ENCODE measurements at regions not wholly inside any gene's neighbourhood (a gene's known extent, or its start where the extent isn't known, plus 50 kb on each side); places are given as distances from the start of the nearest gene placed in this dataset.
"Not testable (repeated sequence)": the region's sequence is repeated elsewhere in the genome, so short reads cannot be mapped to it uniquely, and the experiment has no call there.

DNA sequence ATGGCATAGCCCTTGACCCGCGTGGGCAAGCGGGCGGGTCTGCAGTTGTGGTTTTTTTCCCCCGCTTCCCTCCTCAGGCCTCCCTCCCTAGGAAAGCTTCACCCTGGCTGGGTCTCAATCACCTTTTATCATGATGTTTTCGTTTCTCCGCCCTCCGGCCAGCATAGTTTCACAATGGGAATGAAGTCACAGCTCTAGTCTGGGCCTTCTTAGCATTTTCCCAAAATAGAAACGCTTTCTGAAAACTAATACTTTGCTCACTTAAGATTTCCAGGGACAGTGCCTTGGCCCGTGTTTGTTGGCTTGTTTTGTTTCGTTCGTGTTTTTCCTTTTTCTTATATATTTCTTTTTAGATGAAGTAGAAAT lies 344.8 kb upstream of the DEFB115 start:
- H3K36me3 ChIP-seq (ENCODE audit: control insufficient read depth in 2 of 4, insufficient read depth in 4 of 4, low read length in 3 of 4); H2BK15ac ChIP-seq (ENCODE audit: low read length); DNase-seq (ENCODE audit: low read depth in 1 of 2, low spot score in 2 of 2); H4K20me1 ChIP-seq (replicated peaks in 1 of 2; ENCODE audit: control insufficient read depth in 1 of 2, insufficient read depth in 2 of 2, low read length in 2 of 2); H2AK5ac ChIP-seq (ENCODE audit: low read depth, low read length); H3K23me2 ChIP-seq (ENCODE audit: low read depth, low read length); H3K9ac ChIP-seq (replicated peaks in 1 of 4; ENCODE audit: extremely low read depth in 1 of 4, low read depth in 3 of 4, low read length in 3 of 4); POLR2A ChIA-PET (ENCODE audit: partially characterized antibody); H3K56ac ChIP-seq (replicated peaks; ENCODE audit: insufficient read length, low read depth, low read length); H2AFZ ChIP-seq (ENCODE audit: low read length); H4K5ac ChIP-seq (ENCODE audit: insufficient read length, low read depth, low read length); H3K4ac ChIP-seq (replicated peaks; ENCODE audit: insufficient read length, low read depth, low read length); CTCF ChIA-PET (ENCODE audit: partially characterized antibody); H2BK5ac ChIP-seq (ENCODE audit: low read depth, low read length); FAIRE-seq; H3K14ac ChIP-seq (ENCODE audit: insufficient read length); H2BK12ac ChIP-seq (ENCODE audit: low read depth, low read length); H3K23ac ChIP-seq (ENCODE audit: insufficient read length); H3K79me1 ChIP-seq (ENCODE audit: low read depth, low read length); H3K79me2 ChIP-seq (ENCODE audit: control insufficient read depth in 1 of 2, insufficient read depth in 2 of 2, low read length in 2 of 2); H3K4me1 ChIP-seq (replicated peaks in 1 of 4; ENCODE audit: control insufficient read depth in 3 of 4, insufficient read depth in 4 of 4, low read length in 3 of 4); H2BK120ac ChIP-seq (replicated peaks; ENCODE audit: low read depth, low read length); H3K27me3 ChIP-seq (replicated peaks in 1 of 4; ENCODE audit: control insufficient read depth in 3 of 4, extremely low read depth in 1 of 4, insufficient read depth in 3 of 4, low read length in 3 of 4); H4K91ac ChIP-seq (replicated peaks; ENCODE audit: insufficient read length, low read length); H2BK20ac ChIP-seq (ENCODE audit: low read length); H3K27ac ChIP-seq (ENCODE audit: low read depth, low read length); H3K18ac ChIP-seq (ENCODE audit: extremely low read depth, low read length): not testable (repeated sequence)
- peak overlapping the region in 1 of 4 experiments; percentile 34; a peak in 1 of 8 replicates for H3K4me3 ChIP-seq (ENCODE audit: extremely low read depth in 1 of 4, insufficient read depth in 2 of 4, low read depth in 3 of 4, low read length in 4 of 4)
- peaks cover 12 to 67% of the 10 kb centered on the region in 2 experiments; a peak in 3 of 4 replicates for H3K9me3 ChIP-seq (ENCODE audit: insufficient read depth in 2 of 2, low read depth in 1 of 2, low read length in 1 of 2)
- peak overlapping the region in 1 of 2 experiments; percentile 70; a peak in 2 of 4 replicates for H3K4me2 ChIP-seq (ENCODE audit: insufficient read depth in 1 of 2, low read depth in 2 of 2, low read length in 2 of 2)
- 88% methylated on average over 7 of the region's 12 CpGs; no CpG with 5 or more reads in 1 of the 2 experiments for WGBS, 2 experiments (ENCODE audit: extremely low coverage in 1 of 2, insufficient coverage in 1 of 2, insufficient read length in 1 of 2, insufficient replicate concordance in 2 of 2, low coverage in 1 of 2, low lambda C conversion rate in 2 of 2, missing lambda C conversion rate in 1 of 2)
- peak overlapping the region; percentile 51; the same call in 1 of the 2 replicates for H4K8ac ChIP-seq (ENCODE audit: extremely low read depth, insufficient read depth, low read length)

DNA sequence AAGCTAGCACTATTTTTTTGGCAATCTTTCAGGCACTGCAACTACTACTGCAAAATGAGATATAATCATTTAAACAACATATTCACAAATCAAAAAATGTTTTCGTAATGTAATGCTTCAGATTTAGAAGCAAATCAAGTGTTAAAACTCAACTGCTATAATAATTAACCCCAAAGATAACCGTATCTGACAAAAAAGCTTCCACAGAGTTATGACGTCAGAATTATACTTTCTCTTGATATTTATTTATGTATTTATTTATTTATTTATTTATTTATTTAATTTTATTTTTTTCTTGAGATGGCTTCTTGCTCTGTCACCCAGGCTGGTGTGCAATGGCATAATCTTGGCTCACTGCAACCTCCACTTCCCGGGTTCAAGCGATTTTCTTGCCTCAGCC lies 341.1 kb upstream of the DEFB115 start:
- peaks cover 16 to 57% of the 10 kb centered on the region in 2 experiments; a peak in 3 of 4 replicates for H3K9me3 ChIP-seq (ENCODE audit: insufficient read depth in 2 of 2, low read depth in 1 of 2, low read length in 1 of 2)
- H2BK5ac ChIP-seq (ENCODE audit: low read depth, low read length); H3K27me3 ChIP-seq (replicated peaks in 1 of 4; ENCODE audit: control insufficient read depth in 3 of 4, extremely low read depth in 1 of 4, insufficient read depth in 3 of 4, low read length in 3 of 4); H3K4me2 ChIP-seq (ENCODE audit: insufficient read depth in 1 of 2, low read depth in 2 of 2, low read length in 2 of 2); H3K36me3 ChIP-seq (ENCODE audit: control insufficient read depth in 2 of 4, insufficient read depth in 4 of 4, low read length in 3 of 4); H4K20me1 ChIP-seq (replicated peaks in 1 of 2; ENCODE audit: control insufficient read depth in 1 of 2, insufficient read depth in 2 of 2, low read length in 2 of 2); H2BK12ac ChIP-seq (ENCODE audit: low read depth, low read length); H3K18ac ChIP-seq (ENCODE audit: extremely low read depth, low read length); H4K91ac ChIP-seq (replicated peaks; ENCODE audit: insufficient read length, low read length); H4K5ac ChIP-seq (ENCODE audit: insufficient read length, low read depth, low read length); FAIRE-seq; H3K27ac ChIP-seq (ENCODE audit: low read depth, low read length); H3K4me3 ChIP-seq (ENCODE audit: extremely low read depth in 1 of 4, insufficient read depth in 2 of 4, low read depth in 3 of 4, low read length in 4 of 4); H3K4me1 ChIP-seq (replicated peaks in 1 of 4; ENCODE audit: control insufficient read depth in 3 of 4, insufficient read depth in 4 of 4, low read length in 3 of 4); CTCF ChIA-PET (ENCODE audit: partially characterized antibody); H2BK20ac ChIP-seq (ENCODE audit: low read length); H3K23me2 ChIP-seq (ENCODE audit: low read depth, low read length); H4K8ac ChIP-seq (ENCODE audit: extremely low read depth, insufficient read depth, low read length); H3K4ac ChIP-seq (replicated peaks; ENCODE audit: insufficient read length, low read depth, low read length); H3K14ac ChIP-seq (ENCODE audit: insufficient read length); H3K79me1 ChIP-seq (ENCODE audit: low read depth, low read length); H2AFZ ChIP-seq (ENCODE audit: low read length); DNase-seq (ENCODE audit: low read depth in 1 of 2, low spot score in 2 of 2); H2AK5ac ChIP-seq (ENCODE audit: low read depth, low read length); H3K56ac ChIP-seq (replicated peaks; ENCODE audit: insufficient read length, low read depth, low read length); H3K9ac ChIP-seq (replicated peaks in 1 of 4; ENCODE audit: extremely low read depth in 1 of 4, low read depth in 3 of 4, low read length in 3 of 4); H3K23ac ChIP-seq (ENCODE audit: insufficient read length); POLR2A ChIA-PET (ENCODE audit: partially characterized antibody); H2BK120ac ChIP-seq (replicated peaks; ENCODE audit: low read depth, low read length); H3K79me2 ChIP-seq (ENCODE audit: control insufficient read depth in 1 of 2, insufficient read depth in 2 of 2, low read length in 2 of 2); H2BK15ac ChIP-seq (ENCODE audit: low read length): not testable (repeated sequence)
- 86% methylated on average over 5 of the region's 5 CpGs; no CpG with 5 or more reads in 1 of the 2 experiments for WGBS, 2 experiments (ENCODE audit: extremely low coverage in 1 of 2, insufficient coverage in 1 of 2, insufficient read length in 1 of 2, insufficient replicate concordance in 2 of 2, low coverage in 1 of 2, low lambda C conversion rate in 2 of 2, missing lambda C conversion rate in 1 of 2)

Data from H1 (cell line).